ENCODE measurements at regions not wholly inside any gene's neighbourhood (a gene's known extent, or its start where the extent isn't known, plus 50 kb on each side); places are given as distances from the start of the nearest gene placed in this dataset.

- Mint-ChIP-seq H3K9me3 (no peaks in the 10 kb centered on the region), H3K4me1 (no peaks in the 10 kb centered on the region), H3K27ac (no peak overlapping the region), H3K4me3 (no peak overlapping the region), H3K27me3 (no peaks in the 10 kb centered on the region), H3K36me3 (ENCODE audit: low read depth) (no peaks in the 10 kb centered on the region)
- no peak for DNase-seq
- POLR2A ChIA-PET, result no interaction called here
- CTCF ChIA-PET, result no interaction called here
These were observed 181.4 kb downstream of the GNAT3 start for GRCh38 chr7:80330434-80330833.

GRCh38 chr7:80324032-80324431 is 187.8 kb downstream of the GNAT3 start:
- peaks cover 2% of the 10 kb centered on the region for H3K9me3 Mint-ChIP-seq
- DNase-seq, result no peak
- H3K36me3 Mint-ChIP-seq (ENCODE audit: low read depth), result no peaks in the 10 kb centered on the region
- H3K27me3 Mint-ChIP-seq, result no peaks in the 10 kb centered on the region
- ChIA-PET CTCF (no interaction called here), POLR2A (no interaction called here)
- no peaks in the 10 kb centered on the region for H3K4me1 Mint-ChIP-seq
- no peak overlapping the region for H3K27ac Mint-ChIP-seq
- no peak overlapping the region for H3K4me3 Mint-ChIP-seq

- Mint-ChIP-seq H3K27me3 (no peaks in the 10 kb centered on the region), H3K4me1 (no peaks in the 10 kb centered on the region), H3K36me3 (ENCODE audit: low read depth) (no peaks in the 10 kb centered on the region), H3K4me3 (no peak overlapping the region), H3K9me3 (no peaks in the 10 kb centered on the region), H3K27ac (no peak overlapping the region)
- ChIA-PET POLR2A (no interaction called here), CTCF (no interaction called here)
- no peak for DNase-seq
These were observed 184.8 kb downstream of the GNAI1 start for GRCh38 chr7:80319461-80319860.

- Mint-ChIP-seq H3K27ac (no peak overlapping the region), H3K4me3 (no peak overlapping the region), H3K36me3 (ENCODE audit: low read depth) (no peaks in the 10 kb centered on the region), H3K9me3 (no peaks in the 10 kb centered on the region), H3K27me3 (no peaks in the 10 kb centered on the region), H3K4me1 (no peaks in the 10 kb centered on the region)
- ChIA-PET POLR2A (no interaction called here), CTCF (no interaction called here)
- no peak for DNase-seq
These were observed 183.4 kb downstream of the GNAI1 start for GRCh38 chr7:80318081-80318480.

- Mint-ChIP-seq H3K27ac (no peak overlapping the region), H3K4me1 (peaks cover 6% of the 10 kb centered on the region), H3K27me3 (no peaks in the 10 kb centered on the region), H3K4me3 (no peak overlapping the region), H3K9me3 (no peaks in the 10 kb centered on the region), H3K36me3 (ENCODE audit: low read depth) (no peaks in the 10 kb centered on the region)
- no peak for DNase-seq
- CTCF ChIA-PET, result no interaction called here
- POLR2A ChIA-PET, result no interaction called here
These were observed 182.2 kb downstream of the GNAI1 start for GRCh38 chr7:80316811-80317210.

GRCh38 chr7:80313716-80314115 is 179.1 kb downstream of the GNAI1 start:
- POLR2A ChIA-PET, result no interaction called here

GRCh38 chr7:80313067-80313626 is 178.5 kb downstream of the GNAI1 start:
- Mint-ChIP-seq H3K4me3 (no peak overlapping the region), H3K27me3 (no peaks in the 10 kb centered on the region), H3K4me1 (peaks cover 14% of the 10 kb centered on the region), H3K27ac (no peak overlapping the region), H3K36me3 (ENCODE audit: low read depth) (no peaks in the 10 kb centered on the region), H3K9me3 (no peaks in the 10 kb centered on the region)
- ChIA-PET POLR2A (no interaction called here), CTCF (no interaction called here)
- no peak for DNase-seq

More at GRCh38 chr7:80313716-80314115, 179.1 kb downstream of the GNAI1 start:
- CTCF ChIA-PET, result no interaction called here
- no peaks in the 10 kb centered on the region for H3K36me3 Mint-ChIP-seq (ENCODE audit: low read depth)
- H3K4me3 Mint-ChIP-seq, result no peak overlapping the region
- H3K27ac Mint-ChIP-seq, result no peak overlapping the region
- H3K27me3 Mint-ChIP-seq, result no peaks in the 10 kb centered on the region
- DNase-seq, result no peak
- H3K4me1 Mint-ChIP-seq, result peaks cover 14% of the 10 kb centered on the region
- no peaks in the 10 kb centered on the region for H3K9me3 Mint-ChIP-seq

GRCh38 chr7:80312139-80312661 is 177.6 kb downstream of the GNAI1 start:
- peaks cover 14% of the 10 kb centered on the region for H3K4me1 Mint-ChIP-seq
- no peaks in the 10 kb centered on the region for H3K36me3 Mint-ChIP-seq (ENCODE audit: low read depth)
- H3K27me3 Mint-ChIP-seq, result no peaks in the 10 kb centered on the region
- no peak overlapping the region for H3K27ac Mint-ChIP-seq
- POLR2A ChIA-PET, result no interaction called here
- peak; percentile 21 for DNase-seq
- CTCF ChIA-PET, result interaction anchor here (0.8 kb wide), 1 partner anchor 11 kb away, joined by 3 read pairs; no protein-coding TSS in a partner anchor
- H3K4me3 Mint-ChIP-seq, result no peak overlapping the region
- H3K9me3 Mint-ChIP-seq, result no peaks in the 10 kb centered on the region

- Mint-ChIP-seq H3K27ac (no peak overlapping the region), H3K4me1 (peaks cover 14% of the 10 kb centered on the region), H3K27me3 (no peaks in the 10 kb centered on the region), H3K9me3 (no peaks in the 10 kb centered on the region), H3K4me3 (no peak overlapping the region), H3K36me3 (ENCODE audit: low read depth) (no peaks in the 10 kb centered on the region)
- POLR2A ChIA-PET, result no interaction called here
- CTCF ChIA-PET, result no interaction called here
- no peak for DNase-seq
These were observed 176.7 kb downstream of the GNAI1 start for GRCh38 chr7:80311313-80311712.

- H3K4me1 Mint-ChIP-seq, result peaks cover 14% of the 10 kb centered on the region
- no peak overlapping the region for H3K4me3 Mint-ChIP-seq
These were observed 175.4 kb downstream of the GNAI1 start for GRCh38 chr7:80309971-80310549.

GRCh38 chr7:80309377-80309776 is 174.7 kb downstream of the GNAI1 start:
- H3K27me3 Mint-ChIP-seq, result no peaks in the 10 kb centered on the region
- H3K4me1 Mint-ChIP-seq, result peaks cover 14% of the 10 kb centered on the region
- POLR2A ChIA-PET, result no interaction called here
- H3K36me3 Mint-ChIP-seq (ENCODE audit: low read depth), result no peaks in the 10 kb centered on the region
- no peak overlapping the region for H3K4me3 Mint-ChIP-seq
- no peaks in the 10 kb centered on the region for H3K9me3 Mint-ChIP-seq
- CTCF ChIA-PET, result no interaction called here
- no peak overlapping the region for H3K27ac Mint-ChIP-seq
- DNase-seq, result no peak

More at GRCh38 chr7:80309971-80310549, 175.4 kb downstream of the GNAI1 start:
- no peaks in the 10 kb centered on the region for H3K9me3 Mint-ChIP-seq
- DNase-seq, result no peak
- CTCF ChIA-PET, result no interaction called here
- no peak overlapping the region for H3K27ac Mint-ChIP-seq
- no peaks in the 10 kb centered on the region for H3K27me3 Mint-ChIP-seq
- no peaks in the 10 kb centered on the region for H3K36me3 Mint-ChIP-seq (ENCODE audit: low read depth)
- POLR2A ChIA-PET, result no interaction called here

GRCh38 chr7:80307227-80307856 is 172.7 kb downstream of the GNAI1 start:
- Mint-ChIP-seq H3K4me1 (peaks cover 13% of the 10 kb centered on the region), H3K9me3 (no peaks in the 10 kb centered on the region), H3K4me3 (no peak overlapping the region), H3K27ac (no peak overlapping the region), H3K27me3 (no peaks in the 10 kb centered on the region), H3K36me3 (ENCODE audit: low read depth) (no peaks in the 10 kb centered on the region)
- POLR2A ChIA-PET, result no interaction called here
- CTCF ChIA-PET, result no interaction called here
- no peak for DNase-seq

- Mint-ChIP-seq H3K9me3 (no peaks in the 10 kb centered on the region), H3K27ac (no peak overlapping the region), H3K4me3 (no peak overlapping the region), H3K27me3 (no peaks in the 10 kb centered on the region), H3K4me1 (no peaks in the 10 kb centered on the region), H3K36me3 (ENCODE audit: low read depth) (no peaks in the 10 kb centered on the region)
- DNase-seq, result no peak
- ChIA-PET CTCF (no interaction called here), POLR2A (no interaction called here)
These were observed 168.7 kb downstream of the GNAI1 start for GRCh38 chr7:80303315-80303714.

- Mint-ChIP-seq H3K27ac (no peak overlapping the region), H3K4me1 (no peaks in the 10 kb centered on the region), H3K36me3 (ENCODE audit: low read depth) (no peaks in the 10 kb centered on the region), H3K9me3 (no peaks in the 10 kb centered on the region), H3K4me3 (no peak overlapping the region), H3K27me3 (no peaks in the 10 kb centered on the region)
- ChIA-PET POLR2A (no interaction called here), CTCF (no interaction called here)
- no peak for DNase-seq
These were observed 168.0 kb downstream of the GNAI1 start for GRCh38 chr7:80302636-80303035.
